Testis (tissue), 2 donors: ENCODE measurements at regions not wholly inside any gene's neighbourhood (a gene's known extent, or its start where the extent isn't known, plus 50 kb on each side); places are given as distances from the start of the nearest gene placed in this dataset.
"Not testable (repeated sequence)": the region's sequence is repeated elsewhere in the genome, so short reads cannot be mapped to it uniquely, and the experiment has no call there.

Experiments used
- DNase-seq: peaks from one replicate; pipeline ENCODE4 v3.0.0-alpha.2; 2019
- H3K27ac ChIP-seq, 2 donors: fragments of 200-600 bp; sonication (generic); one replicate each; pipeline ENCODE4 v1.5.1; 2019
- H3K27me3 ChIP-seq: fragments of 200-600 bp; sonication (generic); one replicate; pipeline ENCODE4 v1.5.1; 2019
- H3K36me3 ChIP-seq: fragments of 200-600 bp; sonication (generic); one replicate; pipeline ENCODE4 v1.5.1; 2017; ENCODE audit warnings: low read depth; ENCODE audit errors: missing control alignments
- H3K4me1 ChIP-seq: fragments of 200-600 bp; sonication (generic); one replicate; pipeline ENCODE4 v1.5.1; 2019
- H3K4me3 ChIP-seq, 2 donors: fragments of 200-600 bp; sonication (generic); one replicate each; pipeline ENCODE4 v1.5.1; 2017 to 2019
- H3K9me3 ChIP-seq: fragments of 200-600 bp; sonication (generic); one replicate; pipeline ENCODE4 v1.5.1; 2017
- POLR2A ChIP-seq: fragments of 450-650 bp; IDR thresholded peaks from one replicate; pipeline ENCODE4 v1.6.1; 2017; ENCODE audit warnings: antibody characterized with exemption, mild to moderate bottlenecking, moderate library complexity
- WGBS, 2 donors: methylation state at CpG; one replicate each; pipeline ENCODE4 v1.1.5; 2018; 5-methylcytosine and 5-hydroxymethylcytosine counted together
- intact Hi-C: fragments of 100-400 bp; cut with DNase I; formaldehyde crosslinking; loops from one replicate; pipeline ENCODE4 v1.15.1; 2023; ENCODE audit warnings: low total_unique reads
- TF ChIP-seq, protein P1 (sequence below), 3 experiments: fragments of 450-650 bp in 2 of 3; fragments of 200-600 bp in 1 of 3; sonication (generic) in 1 of 3; IDR thresholded peaks; one replicate each; pipeline ENCODE4 v1.5.1; 2016 to 2019; ENCODE audit warnings: antibody characterized with exemption in 3 of 3, mild to moderate bottlenecking in 2 of 3, moderate library complexity in 1 of 3

- no peaks in the 10 kb centered on the region for H3K36me3 ChIP-seq
Observed at GRCh38 chr5:167290478-167290877, 1001.0 kb upstream of the WWC1 start.

DNA sequence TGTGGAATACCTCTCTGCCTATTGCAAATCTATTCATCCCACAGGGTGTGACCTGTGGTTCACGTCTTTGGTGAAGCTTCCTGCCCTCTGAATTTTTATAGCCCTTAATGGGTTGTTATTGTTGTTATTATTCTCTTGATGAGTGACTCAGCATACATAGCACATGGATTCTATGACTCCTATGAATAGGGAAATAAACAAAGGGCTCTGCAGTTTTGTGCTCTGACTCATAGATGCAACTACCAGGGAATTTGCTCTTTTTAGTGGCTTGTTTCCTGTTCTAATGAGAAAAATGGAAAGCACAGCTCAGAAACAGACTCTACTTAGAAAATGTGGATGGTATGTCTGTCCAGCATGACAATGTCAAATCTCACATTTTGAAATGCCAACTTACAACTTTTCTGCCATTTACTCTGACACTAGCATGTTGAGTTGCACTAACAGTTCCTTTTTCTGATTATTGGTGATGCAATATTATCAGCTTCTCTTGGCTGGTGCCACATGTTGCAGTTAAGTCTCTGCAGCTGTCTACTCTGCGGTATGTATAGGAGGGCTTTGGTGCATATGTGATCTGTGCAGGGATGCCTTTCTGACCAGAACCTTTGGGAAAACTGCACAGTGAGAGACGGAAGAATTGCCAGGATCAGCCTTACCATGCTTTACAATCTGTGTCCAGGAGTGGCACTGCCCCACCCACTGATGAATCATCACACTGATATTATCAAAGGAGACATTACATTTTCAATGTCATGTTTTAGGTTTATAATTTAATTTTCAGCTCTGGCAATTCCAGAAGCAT lies 996.4 kb upstream of the WWC1 start:
- DNase-seq = no peak

More at GRCh38 chr5:167290478-167290877, 1001.0 kb upstream of the WWC1 start:
- no peak overlapping the region for H3K27ac ChIP-seq
- H3K4me1 ChIP-seq = no peaks in the 10 kb centered on the region
- DNase-seq = no peak
- 97 to 100% methylated on average over 1 of the region's 1 CpG for WGBS, 2 donors
- no peak overlapping the region for H3K4me3 ChIP-seq
- intact Hi-C loops = no loop called here
- no peaks in the 10 kb centered on the region for H3K9me3 ChIP-seq
- H3K27me3 ChIP-seq = no peaks in the 10 kb centered on the region
- no peak for TF ChIP-seq POLR2A
- TF ChIP-seq, protein P1, sequence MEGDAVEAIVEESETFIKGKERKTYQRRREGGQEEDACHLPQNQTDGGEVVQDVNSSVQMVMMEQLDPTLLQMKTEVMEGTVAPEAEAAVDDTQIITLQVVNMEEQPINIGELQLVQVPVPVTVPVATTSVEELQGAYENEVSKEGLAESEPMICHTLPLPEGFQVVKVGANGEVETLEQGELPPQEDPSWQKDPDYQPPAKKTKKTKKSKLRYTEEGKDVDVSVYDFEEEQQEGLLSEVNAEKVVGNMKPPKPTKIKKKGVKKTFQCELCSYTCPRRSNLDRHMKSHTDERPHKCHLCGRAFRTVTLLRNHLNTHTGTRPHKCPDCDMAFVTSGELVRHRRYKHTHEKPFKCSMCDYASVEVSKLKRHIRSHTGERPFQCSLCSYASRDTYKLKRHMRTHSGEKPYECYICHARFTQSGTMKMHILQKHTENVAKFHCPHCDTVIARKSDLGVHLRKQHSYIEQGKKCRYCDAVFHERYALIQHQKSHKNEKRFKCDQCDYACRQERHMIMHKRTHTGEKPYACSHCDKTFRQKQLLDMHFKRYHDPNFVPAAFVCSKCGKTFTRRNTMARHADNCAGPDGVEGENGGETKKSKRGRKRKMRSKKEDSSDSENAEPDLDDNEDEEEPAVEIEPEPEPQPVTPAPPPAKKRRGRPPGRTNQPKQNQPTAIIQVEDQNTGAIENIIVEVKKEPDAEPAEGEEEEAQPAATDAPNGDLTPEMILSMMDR (IDR thresholded peaks at IDR 0.05) = no peak

GRCh38 chr5:167295681-167296005 lies 995.8 kb upstream of the WWC1 start:
- no peak overlapping the region for H3K27ac ChIP-seq
- TF ChIP-seq, protein P1 (IDR thresholded peaks at IDR 0.05) = no peak
- TF ChIP-seq POLR2A = no peak
- DNase-seq = no peak
- H3K4me3 ChIP-seq = no peak overlapping the region
- no peaks in the 10 kb centered on the region for H3K9me3 ChIP-seq
- H3K36me3 ChIP-seq = no peaks in the 10 kb centered on the region
- H3K27me3 ChIP-seq = no peaks in the 10 kb centered on the region
- intact Hi-C loops = no loop called here
- H3K4me1 ChIP-seq = no peaks in the 10 kb centered on the region
- WGBS, 2 donors = 85 to 90% methylated on average over 2 of the region's 2 CpGs

More for the DNA sequence above, 996.4 kb upstream of the WWC1 start:
- intact Hi-C loops = no loop called here
- no peak overlapping the region for H3K4me3 ChIP-seq
- H3K9me3 ChIP-seq = no peaks in the 10 kb centered on the region
- no peaks in the 10 kb centered on the region for H3K4me1 ChIP-seq
- WGBS, 2 donors = 65 to 75% methylated on average over 3 of the region's 3 CpGs
- H3K27me3 ChIP-seq = no peaks in the 10 kb centered on the region
- TF ChIP-seq, protein P1 (IDR thresholded peaks at IDR 0.05) = no peak
- no peak for TF ChIP-seq POLR2A
- H3K36me3 ChIP-seq = no peaks in the 10 kb centered on the region
- no peak overlapping the region for H3K27ac ChIP-seq

DNA sequence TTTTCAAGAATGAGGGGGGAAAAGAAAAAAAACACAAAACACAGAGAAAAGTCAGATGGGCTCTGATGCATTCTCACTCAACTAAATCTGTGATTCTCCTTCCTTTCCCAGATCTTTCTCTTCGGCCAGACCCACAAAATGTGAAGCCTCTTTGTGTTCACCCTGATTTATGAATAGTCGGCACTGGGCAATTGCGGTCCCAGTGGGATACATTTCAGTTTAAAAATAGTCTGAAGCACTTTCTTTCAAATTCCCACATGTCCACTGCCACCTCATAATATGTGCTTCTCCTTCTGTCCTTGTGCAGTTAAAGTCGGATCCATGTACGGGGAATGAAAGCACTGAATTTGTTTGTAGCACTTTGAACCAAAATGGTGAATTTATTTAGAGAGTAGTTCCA lies 995.4 kb upstream of the WWC1 start:
- Histone ChIP-seq H3K36me3 (no peaks in the 10 kb centered on the region), H3K27ac (no peak overlapping the region), H3K27me3 (no peaks in the 10 kb centered on the region), H3K4me1 (no peaks in the 10 kb centered on the region), H3K9me3 (no peaks in the 10 kb centered on the region), H3K4me3 (no peak overlapping the region)
- 73 to 80% methylated on average over 5 of the region's 5 CpGs for whole genome bisulfite sequencing, 2 donors
- TF ChIP-seq POLR2A = no peak
- TF ChIP-seq, protein P1 (IDR thresholded peaks at IDR 0.05) = no peak
- DNase-seq = no peak
- intact Hi-C loops = no loop called here

- no peak for TF ChIP-seq POLR2A
- TF ChIP-seq, protein P1 (IDR thresholded peaks at IDR 0.05) = no peak
- Histone ChIP-seq H3K36me3 (no peaks in the 10 kb centered on the region), H3K27ac (no peak overlapping the region), H3K9me3 (no peaks in the 10 kb centered on the region), H3K4me3 (no peak overlapping the region), H3K4me1 (no peaks in the 10 kb centered on the region), H3K27me3 (no peaks in the 10 kb centered on the region)
- WGBS, 2 donors = 87 to 94% methylated on average over 1 of the region's 1 CpG
- DNase-seq = no peak
- intact Hi-C loops = no loop called here
Observed at GRCh38 chr5:167296661-167297060, 994.8 kb upstream of the WWC1 start.

- H3K27me3 ChIP-seq, intact Hi-C loops, H3K4me1 ChIP-seq, H3K9me3 ChIP-seq, H3K36me3 ChIP-seq, H3K4me3 ChIP-seq, H3K27ac ChIP-seq, DNase-seq: not testable (repeated sequence)
- WGBS, 2 donors = 80 to 84% methylated on average over 7 of the region's 7 CpGs
Observed at GRCh38 chr5:167299861-167300260, 991.6 kb upstream of the WWC1 start.
